Thoracic aorta (tissue), 2 donors: ENCODE measurements at regions not wholly inside any gene's neighbourhood (a gene's known extent, or its start where the extent isn't known, plus 50 kb on each side); places are given as distances from the start of the nearest gene placed in this dataset.
"Not testable (repeated sequence)": the region's sequence is repeated elsewhere in the genome, so short reads cannot be mapped to it uniquely, and the experiment has no call there.

Source experiments
- ATAC-seq: fragments of 150-250 bp; one replicate; pipeline ENCODE4 v1.8.0; 2017; ENCODE audit warnings: low read depth; ENCODE audit not compliant: insufficient number of reproducible peaks, low FRiP score
- DNase-seq: peaks from one replicate; pipeline ENCODE4 v3.0.0-alpha.2; 2020; ENCODE audit warnings: low spot score
- H3K27ac ChIP-seq, 2 donors: fragments of 200-600 bp; sonication (generic); 1 replicate in 1 of 2; 2 replicates in 1 of 2; pipeline ENCODE4 v1.5.1; 2016; ENCODE audit warnings: mild to moderate bottlenecking in 2 of 2, moderate library complexity in 2 of 2
- H3K27me3 ChIP-seq: fragments of 200-600 bp; sonication (generic); replicated peaks from 2 replicates; pipeline ENCODE4 v1.6.0; 2016; ENCODE audit warnings: mild to moderate bottlenecking; ENCODE audit not compliant: insufficient read depth
- H3K36me3 ChIP-seq: fragments of 200-600 bp; sonication (generic); one replicate; pipeline ENCODE4 v1.5.1; 2016
- H3K4me1 ChIP-seq, 2 donors: fragments of 200-600 bp; sonication (generic); 1 replicate in 1 of 2; 2 replicates in 1 of 2; pipeline versions ENCODE4 v1.5.1 to v1.6.0; 2016; ENCODE audit warnings: low read depth in 2 of 2, mild to moderate bottlenecking in 1 of 2; ENCODE audit not compliant: control insufficient read depth in 1 of 2
- H3K4me3 ChIP-seq: fragments of 200-600 bp; sonication (generic); 2 replicates; pipeline ENCODE4 v1.5.1; 2016; ENCODE audit warnings: mild to moderate bottlenecking
- H3K9me3 ChIP-seq: fragments of 200-600 bp; sonication (generic); 2 replicates; pipeline ENCODE4 v1.5.1; 2016
- CTCF ChIP-seq: fragments of 200-600 bp; sonication (generic); IDR thresholded peaks from one replicate; pipeline ENCODE4 v1.5.1; 2019; ENCODE audit warnings: antibody characterized with exemption

- not testable (repeated sequence) for DNase-seq, H3K9me3 ChIP-seq, H3K4me3 ChIP-seq, H3K4me1 ChIP-seq, ATAC-seq, H3K36me3 ChIP-seq, H3K27ac ChIP-seq, H3K27me3 ChIP-seq
These were observed 746.1 kb downstream of the PRIM2 start for GRCh38 chr6:58063542-58063941.

GRCh38 chr6:58067867-58068548 is 750.6 kb downstream of the PRIM2 start:
- DNase-seq, H3K4me3 ChIP-seq, H3K9me3 ChIP-seq, ATAC-seq, H3K27ac ChIP-seq, H3K27me3 ChIP-seq, H3K4me1 ChIP-seq, H3K36me3 ChIP-seq: not testable (repeated sequence)

GRCh38 chr6:58073263-58073662 is 755.8 kb downstream of the PRIM2 start:
- TF ChIP-seq CTCF: no peak
- Histone ChIP-seq H3K9me3 (no peaks in the 10 kb centered on the region), H3K36me3 (no peaks in the 10 kb centered on the region), H3K4me3 (no peak overlapping the region), H3K4me1 (no peaks in the 10 kb centered on the region), H3K27me3 (no peaks in the 10 kb centered on the region), H3K27ac (no peak overlapping the region)
- no peak for ATAC-seq
- DNase-seq: no peak

- not testable (repeated sequence) for ATAC-seq, H3K9me3 ChIP-seq, H3K27me3 ChIP-seq, H3K4me3 ChIP-seq, H3K4me1 ChIP-seq, DNase-seq, H3K36me3 ChIP-seq, H3K27ac ChIP-seq
These were observed 772.6 kb downstream of the PRIM2 start for GRCh38 chr6:58090067-58090466.

- not testable (repeated sequence) for DNase-seq
These were observed 779.8 kb downstream of the PRIM2 start for GRCh38 chr6:58097251-58097650.

GRCh38 chr6:58113960-58114359 is 796.5 kb downstream of the PRIM2 start:
- DNase-seq (no peak), ATAC-seq (no peak)
- Histone ChIP-seq H3K4me3 (no peak overlapping the region), H3K27me3 (no peaks in the 10 kb centered on the region), H3K36me3 (no peaks in the 10 kb centered on the region), H3K4me1 (no peaks in the 10 kb centered on the region), H3K27ac (no peak overlapping the region), H3K9me3 (no peaks in the 10 kb centered on the region)
- no peak for TF ChIP-seq CTCF

More at GRCh38 chr6:58097251-58097650, 779.8 kb downstream of the PRIM2 start:
- not testable (repeated sequence) for H3K27ac ChIP-seq, H3K4me1 ChIP-seq, H3K27me3 ChIP-seq, H3K9me3 ChIP-seq, ATAC-seq, H3K36me3 ChIP-seq, H3K4me3 ChIP-seq

GRCh38 chr6:58117162-58117561 is 799.7 kb downstream of the PRIM2 start:
- DNase-seq, H3K9me3 ChIP-seq, H3K27ac ChIP-seq, H3K4me1 ChIP-seq, H3K27me3 ChIP-seq, H3K36me3 ChIP-seq, ATAC-seq, H3K4me3 ChIP-seq: not testable (repeated sequence)

GRCh38 chr6:58121616-58122015 is 804.2 kb downstream of the PRIM2 start:
- not testable (repeated sequence) for ATAC-seq

GRCh38 chr6:58123770-58124169 is 806.3 kb downstream of the PRIM2 start:
- H3K9me3 ChIP-seq, H3K4me3 ChIP-seq, H3K4me1 ChIP-seq, H3K27ac ChIP-seq, ATAC-seq, H3K27me3 ChIP-seq, DNase-seq, H3K36me3 ChIP-seq: not testable (repeated sequence)

More at GRCh38 chr6:58121616-58122015, 804.2 kb downstream of the PRIM2 start:
- H3K9me3 ChIP-seq, H3K4me1 ChIP-seq, H3K27me3 ChIP-seq, H3K36me3 ChIP-seq, H3K4me3 ChIP-seq, DNase-seq, H3K27ac ChIP-seq: not testable (repeated sequence)

- H3K4me1 ChIP-seq, ATAC-seq: not testable (repeated sequence)
These were observed 811.1 kb downstream of the PRIM2 start for GRCh38 chr6:58128549-58128948.

GRCh38 chr6:58129098-58129497 is 811.7 kb downstream of the PRIM2 start:
- DNase-seq, H3K9me3 ChIP-seq, H3K4me3 ChIP-seq, H3K27me3 ChIP-seq, H3K27ac ChIP-seq, ATAC-seq, H3K36me3 ChIP-seq, H3K4me1 ChIP-seq: not testable (repeated sequence)

More at GRCh38 chr6:58128549-58128948, 811.1 kb downstream of the PRIM2 start:
- H3K27ac ChIP-seq, H3K9me3 ChIP-seq, H3K36me3 ChIP-seq, H3K4me3 ChIP-seq, H3K27me3 ChIP-seq, DNase-seq: not testable (repeated sequence)
